NB4 (cell line): ENCODE measurements at regions not wholly inside any gene's neighbourhood (a gene's known extent, or its start where the extent isn't known, plus 50 kb on each side); places are given as distances from the start of the nearest gene placed in this dataset.
"Not testable (repeated sequence)": the region's sequence is repeated elsewhere in the genome, so short reads cannot be mapped to it uniquely, and the experiment has no call there.

Experiments used
- MYC ChIP-seq: IDR thresholded peaks from 2 replicates; pipeline ENCODE4 v1.6.1; 2011; ENCODE audit warnings: low read depth, low read length
- POLR2A ChIP-seq: IDR thresholded peaks from 2 replicates; pipeline ENCODE4 v1.6.1; 2011; ENCODE audit warnings: mild to moderate bottlenecking; ENCODE audit not compliant: insufficient read length; ENCODE audit errors: extremely low read depth

DNA sequence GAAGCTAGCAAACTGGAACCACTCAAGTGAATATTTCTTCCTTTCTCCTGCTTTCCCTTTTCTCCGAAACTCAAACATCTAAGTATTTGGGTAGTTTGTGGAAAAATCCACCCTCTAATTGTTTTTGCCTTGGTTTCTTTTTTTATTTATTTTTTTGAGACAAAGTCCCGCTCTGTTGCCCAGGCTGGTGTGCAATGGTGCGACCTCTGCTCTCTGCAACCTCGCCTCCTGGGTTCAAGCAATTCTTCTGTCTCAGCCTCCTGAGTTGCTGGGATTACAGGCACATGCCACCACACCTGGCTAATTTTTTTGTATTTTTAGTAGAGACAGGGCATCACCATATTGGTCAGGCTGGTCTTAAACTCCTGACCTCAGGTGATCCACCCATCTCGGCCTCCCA lies 96.1 kb upstream of the BANK1 start:
- not testable (repeated sequence) for TF ChIP-seq POLR2A, MYC
